ENCODE measurements at regions not wholly inside any gene's neighbourhood (a gene's known extent, or its start where the extent isn't known, plus 50 kb on each side); places are given as distances from the start of the nearest gene placed in this dataset.

- DNase-seq = no peak
Observed at GRCh38 chr9:85157772-85158171, 488.2 kb downstream of the NTRK2 start.

- no peak for DNase-seq
Observed at GRCh38 chr9:85156652-85157051, 487.1 kb downstream of the NTRK2 start.

GRCh38 chr9:85155352-85155751 lies 485.8 kb downstream of the NTRK2 start:
- no peak for DNase-seq

- DNase-seq = peak in 4 of 58 donors; percentile 1 to 15 (median 10)
Observed at GRCh38 chr9:85151741-85152140, 482.2 kb downstream of the NTRK2 start.

- no peak for DNase-seq
Observed at GRCh38 chr9:85151162-85151561, 481.6 kb downstream of the NTRK2 start.

- DNase-seq = no peak
Observed at GRCh38 chr9:85147046-85147640, 477.6 kb downstream of the NTRK2 start.

GRCh38 chr9:85142968-85143367 lies 473.4 kb downstream of the NTRK2 start:
- no peak for DNase-seq

GRCh38 chr9:85142496-85142911 lies 473.0 kb downstream of the NTRK2 start:
- peak in 3 of 58 donors; percentile 3 to 25 (median 6) for DNase-seq

GRCh38 chr9:85137696-85138095 lies 468.2 kb downstream of the NTRK2 start:
- no peak for DNase-seq

- DNase-seq = no peak
Observed at GRCh38 chr9:85136987-85137386, 467.5 kb downstream of the NTRK2 start.

- no peak for DNase-seq
Observed at GRCh38 chr9:85136507-85136906, 467.0 kb downstream of the NTRK2 start.

GRCh38 chr9:85130764-85131163 lies 461.2 kb downstream of the NTRK2 start:
- DNase-seq = no peak

GRCh38 chr9:85130260-85130659 lies 460.7 kb downstream of the NTRK2 start:
- DNase-seq = no peak

GRCh38 chr9:85129514-85129913 lies 460.0 kb downstream of the NTRK2 start:
- DNase-seq = no peak

- DNase-seq = no peak
Observed at GRCh38 chr9:85118990-85119755, 449.6 kb downstream of the NTRK2 start.

- no peak for DNase-seq
Observed at GRCh38 chr9:85117831-85118230, 448.3 kb downstream of the NTRK2 start.

- no peak for DNase-seq
Observed at GRCh38 chr9:85115473-85115872, 445.9 kb downstream of the NTRK2 start.

GRCh38 chr9:85114799-85115198 lies 445.3 kb downstream of the NTRK2 start:
- DNase-seq = no peak

- no peak for DNase-seq
Observed at GRCh38 chr9:85112933-85113418, 443.4 kb downstream of the NTRK2 start.

- no peak for DNase-seq
Observed at GRCh38 chr9:85112391-85112790, 442.9 kb downstream of the NTRK2 start.

GRCh38 chr9:85108746-85109145 lies 439.2 kb downstream of the NTRK2 start:
- DNase-seq = no peak

- DNase-seq = no peak
Observed at GRCh38 chr9:85108229-85108628, 438.7 kb downstream of the NTRK2 start.
